HG03095 (cell line): ENCODE measurements at regions not wholly inside any gene's neighbourhood (a gene's known extent, or its start where the extent isn't known, plus 50 kb on each side); places are given as distances from the start of the nearest gene placed in this dataset.

Experiments used
- ATAC-seq: cut with Tn5 transposase; IDR thresholded peaks from one replicate; pipeline ENCODE4 v1.9.1; 2021; ENCODE audit warnings: moderate library complexity; ENCODE audit not compliant: unreplicated experiment

DNA sequence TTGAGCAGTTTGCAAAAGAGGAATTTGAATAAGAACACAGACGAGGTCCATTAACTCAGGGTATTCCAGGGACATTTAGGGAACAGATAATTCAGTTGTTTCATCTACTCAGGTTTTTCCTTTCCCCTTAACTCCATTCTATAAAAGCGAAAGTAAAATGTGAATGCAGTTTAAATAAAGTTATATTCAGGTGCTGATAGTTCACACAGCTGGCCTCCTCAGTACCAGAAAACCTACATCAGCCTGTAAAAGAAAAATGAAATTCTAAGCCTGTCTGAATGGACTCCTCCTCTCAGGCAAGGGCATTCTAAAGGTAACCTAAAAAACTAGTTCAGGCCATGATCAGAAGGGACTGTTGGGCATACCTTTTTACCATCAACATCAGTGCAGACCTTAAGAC, 873.8 kb downstream of the SUCLG1 start:
- ATAC-seq, result no peak

GRCh38 chr2:83584672-83585071, 874.4 kb downstream of the SUCLG1 start:
- no peak for ATAC-seq

DNA sequence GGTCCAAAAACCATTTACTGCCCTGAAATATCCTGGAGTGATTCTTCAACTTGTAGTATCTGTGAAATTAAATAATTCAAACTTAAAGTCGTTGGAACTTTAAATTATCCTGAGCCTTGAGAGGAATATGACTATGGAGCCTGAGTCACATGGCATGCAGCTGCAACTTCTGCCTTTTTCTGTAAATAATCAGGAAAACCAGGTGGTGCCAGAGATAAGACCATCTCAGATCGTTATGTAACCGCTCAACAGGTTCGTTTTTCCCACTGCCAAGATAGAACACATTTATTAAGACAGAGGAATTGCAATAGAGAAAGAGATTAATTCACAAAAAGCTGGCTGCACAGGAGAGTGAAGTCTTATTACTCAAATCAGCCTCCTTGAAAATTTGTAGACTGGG, 876.5 kb downstream of the SUCLG1 start:
- no peak for ATAC-seq

GRCh38 chr2:83579507-83579906, 879.6 kb downstream of the SUCLG1 start:
- ATAC-seq, result no peak

DNA sequence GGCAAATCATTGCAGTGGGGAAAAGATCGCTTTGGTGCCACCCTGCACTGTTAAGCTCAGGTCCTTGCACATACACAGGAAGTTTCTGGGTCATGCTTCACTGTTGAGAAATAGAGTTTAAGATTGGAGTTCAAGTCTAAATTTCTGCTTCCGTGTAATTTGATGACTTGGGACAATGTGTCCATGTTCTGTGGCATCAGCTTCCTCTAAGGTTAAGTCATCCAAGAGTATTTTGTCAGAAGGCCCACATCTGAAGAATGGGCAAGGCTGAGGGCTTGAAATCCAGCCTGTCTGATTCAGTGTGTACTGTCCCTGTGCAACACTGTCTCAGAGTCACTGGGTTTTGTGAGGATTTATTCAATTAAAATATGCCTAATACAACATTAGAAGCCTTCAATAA, 880.7 kb downstream of the SUCLG1 start:
- ATAC-seq, result no peak

GRCh38 chr2:83574614-83575013, 884.5 kb downstream of the SUCLG1 start:
- ATAC-seq, result no peak

DNA sequence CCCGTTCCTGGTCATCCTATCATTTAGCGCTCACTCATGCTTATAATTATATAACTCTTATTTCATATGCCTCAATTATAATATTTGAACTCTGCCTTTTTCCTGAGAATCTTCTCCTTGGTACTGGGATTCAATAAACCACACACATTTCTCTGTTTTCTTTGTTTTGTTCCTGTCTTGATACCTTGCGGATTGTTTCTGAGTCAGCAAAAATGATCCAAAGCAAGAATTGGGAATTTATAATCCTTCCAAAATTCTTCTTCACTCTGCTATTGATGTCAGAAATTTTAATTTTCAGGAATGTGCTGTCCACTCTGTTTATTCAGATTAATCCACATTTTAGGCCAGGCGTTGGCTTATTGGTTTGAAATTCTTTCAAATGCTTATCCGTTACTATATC, 886.0 kb downstream of the SUCLG1 start:
- ATAC-seq, result no peak

DNA sequence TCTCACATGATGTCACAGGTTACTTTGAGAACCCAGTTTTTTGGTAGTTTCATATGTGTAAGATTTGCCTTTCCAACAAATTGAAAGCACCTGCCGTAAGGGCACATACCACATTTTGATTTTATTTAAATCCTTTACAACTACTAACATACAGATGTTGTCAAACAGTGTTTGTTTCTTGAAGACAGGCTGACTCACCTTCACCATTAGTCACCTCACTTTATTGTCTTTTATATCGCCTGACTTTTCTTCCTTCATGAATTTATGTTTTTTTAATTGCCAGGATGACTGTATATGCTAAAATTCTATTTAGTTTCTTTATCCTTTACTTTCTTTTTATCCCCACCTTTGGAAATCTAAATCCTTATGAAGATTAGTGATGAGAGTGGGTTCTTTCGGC, 886.7 kb downstream of the SUCLG1 start:
- no peak for ATAC-seq

DNA sequence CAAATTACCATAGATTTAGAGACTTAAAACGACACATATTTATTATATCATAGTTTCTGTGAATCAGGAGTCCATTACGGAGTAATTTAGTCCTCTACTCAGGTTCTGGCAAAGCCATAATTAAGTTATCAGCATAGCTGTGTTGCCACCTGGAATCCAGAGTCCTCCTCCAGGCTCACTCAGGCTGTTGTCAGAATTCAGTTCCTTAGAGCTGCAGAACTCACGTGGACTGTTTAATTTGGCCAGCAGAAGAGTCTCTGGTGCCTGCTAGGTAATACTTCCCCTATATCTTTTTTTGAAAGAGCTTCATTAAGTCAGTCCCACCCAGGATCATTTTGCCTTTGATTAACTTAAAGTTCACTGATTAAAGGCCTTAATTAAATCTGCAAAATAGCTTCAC, 891.5 kb downstream of the SUCLG1 start:
- no peak for ATAC-seq

DNA sequence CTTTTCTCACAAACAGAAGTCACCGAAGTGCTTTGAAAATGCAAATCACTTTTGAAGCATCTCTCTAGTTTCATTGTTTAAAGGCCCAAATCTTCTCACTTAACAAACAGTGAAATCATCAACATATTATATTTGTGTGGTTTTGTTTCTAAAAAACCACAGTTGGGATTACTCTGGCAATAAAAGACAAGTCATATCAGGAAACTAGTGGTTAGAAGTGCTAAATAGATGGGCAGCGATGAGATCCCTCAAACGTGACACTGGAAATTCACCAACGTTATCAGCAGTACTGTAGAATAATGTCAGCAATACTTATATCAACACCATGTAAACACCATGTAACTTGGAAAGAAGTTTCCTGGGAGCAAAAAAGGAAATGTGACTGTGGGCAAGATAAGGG, 893.5 kb downstream of the SUCLG1 start:
- ATAC-seq, result no peak

DNA sequence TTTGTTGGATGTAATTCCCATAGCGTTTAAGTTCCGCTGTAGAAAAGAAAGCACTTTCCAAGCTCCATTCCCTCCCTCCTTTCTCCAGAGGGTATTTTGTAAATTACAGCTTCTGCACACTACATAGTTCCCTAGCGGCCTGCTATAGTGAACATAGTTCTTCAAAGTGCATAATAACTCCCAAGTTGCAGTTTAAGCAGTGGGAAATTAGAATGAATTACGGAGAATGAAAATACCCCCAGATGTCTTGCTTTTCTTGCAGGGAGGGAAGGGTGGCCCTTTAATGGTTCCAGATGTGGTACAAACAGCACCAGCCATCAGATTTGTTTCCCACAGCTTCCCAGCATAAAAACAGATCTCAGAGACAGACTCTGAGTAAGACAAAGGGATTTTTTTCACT, 893.9 kb downstream of the SUCLG1 start:
- ATAC-seq, result no peak

GRCh38 chr2:83561592-83561991, 897.5 kb downstream of the SUCLG1 start:
- no peak for ATAC-seq

DNA sequence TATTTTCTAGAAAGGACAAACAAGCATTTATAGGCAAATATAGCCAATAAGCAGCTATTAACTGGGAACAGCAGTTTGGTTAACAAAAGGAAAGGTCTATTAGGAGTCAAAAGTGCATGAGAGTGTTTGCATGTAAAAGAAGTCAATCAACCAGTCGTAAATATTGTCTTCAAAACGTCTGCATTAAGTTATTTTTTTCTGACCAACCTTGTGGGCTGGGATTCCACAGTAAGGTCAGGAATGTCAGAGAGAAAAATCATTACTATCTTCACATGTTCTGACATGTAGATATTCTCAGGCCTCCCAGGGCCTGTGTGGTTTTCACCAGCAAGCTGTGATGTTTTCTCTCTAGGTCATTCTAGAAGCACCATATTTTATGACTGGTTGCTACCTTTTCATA, 922.5 kb downstream of the SUCLG1 start:
- ATAC-seq, result no peak

DNA sequence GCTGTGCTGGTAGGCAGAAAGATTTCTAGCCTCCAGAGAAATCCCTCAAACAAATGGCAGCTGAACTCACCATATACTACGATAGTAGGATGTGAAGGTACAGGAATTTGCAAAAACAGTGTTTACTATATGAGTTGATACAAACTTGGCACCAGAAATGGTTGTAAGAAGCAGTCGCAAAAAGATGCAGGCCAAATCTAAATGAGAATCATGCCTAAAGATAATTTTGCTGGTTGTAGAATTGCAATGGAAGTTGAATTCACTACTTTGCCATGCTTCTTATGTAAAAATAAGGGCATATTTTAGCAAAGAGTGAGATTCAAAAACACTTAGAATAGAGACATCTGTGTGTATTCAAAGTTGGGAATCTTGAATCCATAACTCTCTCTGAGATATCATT, 924.7 kb downstream of the SUCLG1 start:
- no peak for ATAC-seq

- no peak for ATAC-seq
These were observed 927.8 kb downstream of the SUCLG1 start for GRCh38 chr2:83531206-83531826.

GRCh38 chr2:83528767-83529166, 930.3 kb downstream of the SUCLG1 start:
- ATAC-seq, result no peak

- ATAC-seq, result no peak
These were observed 936.1 kb downstream of the SUCLG1 start for GRCh38 chr2:83522891-83523493.

- no peak for ATAC-seq
These were observed 941.2 kb downstream of the SUCLG1 start for GRCh38 chr2:83517727-83518368.

- ATAC-seq, result no peak
These were observed 942.6 kb downstream of the SUCLG1 start for GRCh38 chr2:83516503-83516902.

- no peak for ATAC-seq
These were observed 971.6 kb downstream of the SUCLG1 start for GRCh38 chr2:83487451-83487850.

- no peak for ATAC-seq
These were observed 977.6 kb downstream of the SUCLG1 start for GRCh38 chr2:83481436-83481835.

GRCh38 chr2:83478037-83478436, 981.0 kb downstream of the SUCLG1 start:
- no peak for ATAC-seq

DNA sequence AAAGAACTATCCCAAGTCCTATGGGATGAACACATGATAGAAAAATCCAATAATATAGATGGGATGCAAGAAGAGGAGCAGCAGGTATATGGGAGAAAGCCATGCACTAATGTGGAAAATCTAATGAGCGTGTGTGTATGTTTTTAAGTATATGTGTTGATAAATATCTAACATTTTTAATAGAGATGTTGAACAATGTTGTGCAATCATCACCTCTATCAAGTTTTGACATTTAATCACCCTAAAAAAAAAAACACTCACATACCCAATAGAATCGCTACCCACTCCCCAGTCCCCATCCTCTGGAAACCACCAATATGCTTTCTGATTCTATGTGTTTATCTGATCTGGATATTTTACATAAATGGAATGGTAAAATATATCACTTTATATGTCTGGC, 983.7 kb downstream of the SUCLG1 start:
- no peak for ATAC-seq
